WTC11 (cell line): ENCODE measurements at regions not wholly inside any gene's neighbourhood (a gene's known extent, or its start where the extent isn't known, plus 50 kb on each side); places are given as distances from the start of the nearest gene placed in this dataset.
A peak's percentile ranks its signal among the peaks of the same experiment; 100 is the strongest.

Experiments used
- ATAC-seq: fragments of 200-7000 bp; cut with Tn5 transposase; 2 replicates; pipeline ENCODE4 v1.10.0; 2021; ENCODE audit warnings: mild to moderate bottlenecking, moderate library complexity
- CTCF ChIA-PET: fragments of 300-600 bp; sonication (Branson Sonifier 250); formaldehyde crosslinking; loops from one replicate; lab custom pipeline; 2021; ENCODE audit warnings: antibody characterized with exemption; lab: Charles Lee
- POLR2A ChIA-PET: fragments of 350-600 bp; sonication (Branson Sonifier 250); formaldehyde crosslinking; loops from one replicate; lab custom pipeline; 2021; ENCODE audit warnings: antibody characterized with exemption; lab: Charles Lee
- DNase-seq: peaks from one replicate; pipeline ENCODE4 v3.0.0; 2021; ENCODE audit warnings: low spot score
- H3K27ac Mint-ChIP-seq: 2 replicates; pipeline ENCODE4 v1.8.0; 2021; ENCODE audit warnings: mixed read lengths
- H3K27me3 Mint-ChIP-seq: 2 replicates; pipeline ENCODE4 v1.8.0; 2021; ENCODE audit warnings: low read depth, mild to moderate bottlenecking, moderate library complexity, mixed read lengths
- H3K36me3 Mint-ChIP-seq: 2 replicates; pipeline ENCODE4 v1.8.0; 2021; ENCODE audit warnings: mixed read lengths
- H3K4me1 Mint-ChIP-seq: 2 replicates; pipeline ENCODE4 v1.8.0; 2022; ENCODE audit warnings: mixed read lengths
- H3K4me3 Mint-ChIP-seq: 2 replicates; pipeline ENCODE4 v1.8.0; 2021; ENCODE audit warnings: mild to moderate bottlenecking, moderate library complexity, mixed read lengths
- H3K9me3 Mint-ChIP-seq: 2 replicates; pipeline ENCODE4 v1.8.0; 2021; ENCODE audit warnings: mixed read lengths
- AR ChIP-seq: fragments of 250-450 bp; sonication (Bioruptor Pico); IDR thresholded peaks from 2 replicates; pipeline ENCODE4 v1.9.0; 2021; ENCODE audit warnings: mild to moderate bottlenecking
- ATF2 ChIP-seq: sonication (generic); formaldehyde crosslinking; IDR thresholded peaks from 2 replicates; pipeline ENCODE4 v1.8.1; 2022; ENCODE audit warnings: low read depth, missing genetic modification reagents, borderline replicate concordance
- CDX4 ChIP-seq: fragments of 250-450 bp; sonication (Bioruptor Pico); IDR thresholded peaks from 2 replicates; pipeline ENCODE4 v1.9.0; 2021; ENCODE audit warnings: moderate library complexity, mild to moderate bottlenecking, inconsistent platforms, borderline replicate concordance
- E2F4 ChIP-seq: sonication (generic); formaldehyde crosslinking; IDR thresholded peaks from 2 replicates; pipeline ENCODE4 v1.8.1; 2022; ENCODE audit warnings: low read depth, mild to moderate bottlenecking, moderate library complexity, missing genetic modification reagents, borderline replicate concordance
- E2F5 ChIP-seq: sonication (generic); formaldehyde crosslinking; IDR thresholded peaks from 2 replicates; pipeline ENCODE4 v1.8.1; 2022; ENCODE audit warnings: mild to moderate bottlenecking, moderate library complexity, missing genetic modification reagents
- ERG ChIP-seq: fragments of 250-450 bp; sonication (Bioruptor Pico); IDR thresholded peaks from 2 replicates; pipeline ENCODE4 v1.8.0; 2021; ENCODE audit warnings: mild to moderate bottlenecking
- HMGA2 ChIP-seq: fragments of 250-450 bp; sonication (Bioruptor Pico); IDR thresholded peaks from 2 replicates; pipeline ENCODE4 v1.4.0; 2021; ENCODE audit warnings: mild to moderate bottlenecking, moderate library complexity
- IRF2 ChIP-seq: sonication (generic); formaldehyde crosslinking; IDR thresholded peaks from 2 replicates; pipeline ENCODE4 v1.8.0; 2022; ENCODE audit warnings: low read depth, missing genetic modification reagents, borderline replicate concordance
- MLX ChIP-seq: sonication (generic); formaldehyde crosslinking; IDR thresholded peaks from 2 replicates; pipeline ENCODE4 v1.8.1; 2023; ENCODE audit warnings: mild to moderate bottlenecking, missing genetic modification reagents, moderate library complexity
- NFYB ChIP-seq: sonication (generic); formaldehyde crosslinking; conservative IDR thresholded peaks from 2 replicates; pipeline ENCODE4 v1.8.0; 2022; ENCODE audit warnings: low read depth, missing genetic modification reagents
- PREB ChIP-seq: sonication (generic); formaldehyde crosslinking; IDR thresholded peaks from 2 replicates; pipeline ENCODE4 v1.8.1; 2022; ENCODE audit warnings: mild to moderate bottlenecking, missing genetic modification reagents, moderate library complexity, borderline replicate concordance
- RELA ChIP-seq: sonication (generic); formaldehyde crosslinking; IDR thresholded peaks from 2 replicates; pipeline ENCODE4 v1.8.1; 2022; ENCODE audit warnings: missing genetic modification reagents, mild to moderate bottlenecking, borderline replicate concordance
- TCF7 ChIP-seq: sonication (generic); formaldehyde crosslinking; IDR thresholded peaks from 2 replicates; pipeline ENCODE4 v1.8.0; 2022; ENCODE audit warnings: mild to moderate bottlenecking, low read depth, missing genetic modification reagents, moderate library complexity
- USF2 ChIP-seq: sonication (generic); formaldehyde crosslinking; IDR thresholded peaks from 2 replicates; pipeline ENCODE4 v1.8.1; 2023; ENCODE audit warnings: mild to moderate bottlenecking, missing genetic modification reagents, moderate library complexity
- ZNF263 ChIP-seq: sonication (generic); formaldehyde crosslinking; IDR thresholded peaks from 2 replicates; pipeline ENCODE4 v1.8.1; 2022; ENCODE audit warnings: low read depth, mild to moderate bottlenecking, moderate library complexity, missing genetic modification reagents
- ZNF425 ChIP-seq: fragments of 250-450 bp; sonication (Bioruptor Pico); conservative IDR thresholded peaks from 2 replicates; pipeline ENCODE4 v1.9.0; 2021; ENCODE audit warnings: mild to moderate bottlenecking
- ZNF532 ChIP-seq: fragments of 250-450 bp; sonication (Bioruptor Pico); IDR thresholded peaks from 2 replicates; pipeline ENCODE4 v1.9.0; 2021; ENCODE audit warnings: mild to moderate bottlenecking, borderline replicate concordance

GRCh38 chrX:65034292-65034667 is 58.0 kb upstream of the ZC4H2 start:
- Mint-ChIP-seq H3K36me3 (no peaks in the 10 kb centered on the region), H3K27ac (peak overlapping the region; percentile 57; the same call in 1 of the 2 replicates), H3K4me3 (peak overlapping the region; percentile 86), H3K27me3 (no peaks in the 10 kb centered on the region; the same call in 1 of the 2 replicates), H3K4me1 (peaks cover 6% of the 10 kb centered on the region), H3K9me3 (no peaks in the 10 kb centered on the region)
- ChIA-PET CTCF (interaction anchor here (0.9 to 2.6 kb wide), 12 partner anchors 15 to 495 kb away, joined by 3 to 19 read pairs (median 5); partner anchors contain the start of gene ZC4H2), POLR2A (interaction anchor here (0.6 to 2.6 kb wide), 5 partner anchors 15 to 266 kb away, joined by 3 to 12 read pairs (median 7); partner anchors contain the start of gene ZC4H2)
- DNase-seq (no peak), ATAC-seq (no peak)
- TF ChIP-seq ZNF425 (no peak), USF2 (CRISPR knock-in tag) (no peak), CDX4 (no peak), IRF2 (CRISPR knock-in tag) (no peak), AR (no peak), E2F4 (CRISPR knock-in tag) (no peak), PREB (CRISPR knock-in tag) (no peak), NFYB (CRISPR knock-in tag) (no peak), ZNF263 (CRISPR knock-in tag) (no peak), ZNF532 (no peak), RELA (CRISPR knock-in tag) (no peak), ATF2 (CRISPR knock-in tag) (no peak), TCF7 (no peak), MLX (no peak), HMGA2 (CRISPR knock-in tag) (no peak), ERG (no peak), E2F5 (CRISPR knock-in tag) (no peak)
